Amniotic epithelial cell (primary cell): ENCODE measurements at regions not wholly inside any gene's neighbourhood (a gene's known extent, or its start where the extent isn't known, plus 50 kb on each side); places are given as distances from the start of the nearest gene placed in this dataset.
"Not testable (repeated sequence)": the region's sequence is repeated elsewhere in the genome, so short reads cannot be mapped to it uniquely, and the experiment has no call there.

Source experiments
- DNase-seq: peaks from one replicate; pipeline ENCODE4 v3.0.0-alpha.2; 2010; ENCODE audit warnings: low read depth

DNA sequence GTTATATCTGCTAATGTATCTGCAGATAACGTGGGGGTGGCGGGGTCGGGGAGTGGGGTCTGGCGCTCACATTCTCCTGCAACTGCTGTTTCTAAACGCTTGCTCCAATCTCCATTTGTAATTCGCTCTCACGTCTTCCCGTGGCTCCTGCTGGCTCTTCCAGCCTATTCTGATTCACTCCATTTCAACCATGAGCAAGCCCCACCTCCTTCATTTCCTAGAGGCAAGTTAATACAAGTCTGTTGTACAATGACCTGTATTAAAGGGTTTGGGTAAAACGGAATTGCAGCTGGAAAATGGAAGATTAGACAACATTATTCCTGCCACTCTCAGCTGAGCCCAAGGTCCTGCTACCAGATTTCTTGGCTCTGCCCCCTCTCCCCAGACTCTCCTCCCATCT, 132.3 kb downstream of the CSNK2A3 start:
- no peak for DNase-seq

DNA sequence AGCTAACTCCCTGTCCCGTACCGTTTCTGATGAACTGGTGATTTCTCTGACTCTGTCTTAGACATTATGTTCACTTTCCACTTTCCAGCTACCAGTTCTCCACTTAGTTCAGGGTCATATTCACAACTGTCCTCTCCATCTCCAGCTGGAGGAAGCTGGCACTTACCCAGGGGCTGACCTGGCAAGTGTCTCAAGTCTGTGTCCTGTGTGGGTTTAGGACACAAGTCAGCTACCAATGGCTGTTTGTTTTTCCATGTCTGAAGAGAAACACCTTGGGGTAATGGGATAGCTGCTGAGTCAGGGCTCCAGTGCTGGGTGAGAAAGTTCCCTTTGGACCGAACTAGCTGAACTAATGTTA, 134.4 kb downstream of the CSNK2A3 start:
- DNase-seq: no peak

DNA sequence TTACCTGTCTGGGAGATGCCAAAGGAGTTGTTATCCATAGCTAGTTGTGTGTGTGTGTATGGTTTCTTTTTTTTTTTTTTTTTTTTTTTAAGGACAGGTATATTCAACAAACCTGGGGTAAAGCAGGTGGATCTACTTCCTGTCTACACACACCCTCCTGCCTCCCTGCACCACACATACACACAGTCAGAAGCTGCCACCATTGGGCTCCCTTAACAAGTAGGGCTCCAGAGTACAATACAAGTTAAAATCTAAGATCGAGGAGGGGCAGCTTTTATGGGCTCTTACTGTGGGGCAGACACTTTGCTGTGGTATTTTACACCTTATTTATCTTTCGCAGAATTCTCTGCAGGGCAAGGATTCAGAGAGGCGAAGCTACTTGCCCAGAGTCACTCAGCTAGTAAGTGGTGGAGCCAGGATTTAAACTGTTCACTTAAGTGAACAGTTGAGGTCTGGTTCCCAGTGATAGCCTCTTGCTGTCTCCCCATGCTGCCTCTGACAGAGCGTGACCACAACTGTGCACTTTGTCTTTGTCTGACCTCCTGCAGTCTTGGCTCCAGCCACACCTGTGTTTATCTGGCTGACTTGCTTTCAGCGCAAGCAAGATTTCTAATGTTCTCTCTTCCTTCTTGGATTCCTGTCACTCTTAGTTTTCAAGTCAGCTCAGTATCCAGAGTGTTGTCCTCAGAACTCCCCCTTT, 135.0 kb downstream of the CSNK2A3 start:
- DNase-seq: no peak

DNA sequence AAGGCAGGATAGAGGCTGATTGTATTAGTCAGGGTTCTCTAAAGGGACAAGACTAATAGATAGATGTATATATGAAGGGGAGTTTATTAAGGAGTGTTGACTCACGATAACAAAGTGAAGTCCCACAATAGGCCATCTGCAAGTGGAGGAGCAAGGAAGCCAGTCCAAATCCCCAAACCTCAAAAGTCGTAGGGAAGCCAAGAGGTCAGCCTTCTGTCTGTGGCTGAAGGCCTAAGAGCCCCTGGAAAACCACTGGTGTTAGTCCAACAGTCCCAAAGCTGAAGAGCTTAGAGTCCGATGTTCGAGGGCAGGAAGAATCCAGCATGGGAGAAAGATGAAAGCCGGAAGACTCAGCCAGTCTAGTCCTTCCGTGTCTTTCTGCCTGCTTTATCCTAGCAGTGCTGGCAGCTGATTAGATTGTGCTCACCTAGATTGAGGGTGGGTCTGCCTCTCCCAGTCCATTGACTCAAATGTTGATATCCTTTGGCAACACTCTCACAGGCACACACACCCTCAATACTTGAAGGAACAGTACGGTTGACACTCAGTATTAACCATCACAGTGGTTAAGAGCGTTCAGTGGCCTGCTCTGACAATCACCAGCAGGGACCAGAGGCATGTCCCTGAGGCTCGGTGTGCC, 135.6 kb downstream of the CSNK2A3 start:
- DNase-seq: no peak

DNA sequence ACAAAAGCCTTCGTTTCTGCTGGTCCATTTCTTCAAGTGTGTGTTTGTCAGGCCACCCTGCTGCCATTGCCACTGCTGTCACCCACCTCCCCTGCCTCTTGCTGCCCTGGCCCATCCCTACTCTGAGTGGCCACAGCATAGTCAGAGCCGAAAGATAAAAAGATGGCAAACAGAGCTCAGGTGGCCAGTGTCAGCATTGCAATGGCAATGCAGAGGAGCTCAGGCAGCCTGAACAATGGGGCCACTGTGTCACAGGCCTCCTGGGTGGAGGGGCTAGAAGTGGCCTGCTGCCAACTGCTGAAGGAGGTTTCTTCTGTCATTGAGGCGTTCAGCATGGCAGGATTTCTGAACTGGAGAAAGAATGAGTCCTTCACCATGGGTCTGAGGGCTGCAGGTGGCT, 137.1 kb downstream of the CSNK2A3 start:
- DNase-seq: no peak

DNA sequence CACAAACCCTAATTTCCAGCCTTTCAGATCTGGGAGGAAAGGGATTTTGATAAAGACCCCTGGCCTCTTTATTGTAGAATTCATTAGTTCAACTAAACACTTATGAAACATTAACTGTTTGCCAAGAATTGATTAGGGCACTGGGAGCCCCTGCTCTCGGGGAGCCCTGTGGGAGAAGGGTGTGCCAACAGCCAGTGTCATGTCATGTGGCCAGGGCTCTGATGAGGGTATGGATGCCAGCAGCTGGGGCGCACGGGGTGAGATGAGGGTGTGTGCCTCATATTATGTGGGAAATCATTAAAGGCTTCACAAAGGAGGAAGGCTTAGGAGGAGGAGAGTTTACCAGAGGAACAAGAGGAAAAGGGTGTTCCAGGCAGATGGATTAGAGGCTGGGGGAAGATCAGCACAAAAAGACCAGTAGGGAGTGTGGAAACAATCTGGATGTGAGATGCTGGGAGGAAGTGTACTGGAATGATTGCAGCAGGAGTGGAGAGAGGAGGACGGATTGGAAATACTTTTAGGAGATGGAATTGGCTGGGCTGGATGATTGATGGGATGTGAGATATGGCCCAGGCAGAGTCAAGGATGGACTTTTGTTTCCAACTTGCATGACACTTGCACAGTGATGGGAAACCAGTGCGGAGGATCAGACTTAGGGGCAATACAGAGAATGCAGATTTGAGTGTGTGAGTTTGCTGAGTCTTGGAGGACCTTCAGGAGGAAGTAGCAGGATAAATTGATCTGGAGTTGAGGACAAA, 137.8 kb downstream of the CSNK2A3 start:
- no peak for DNase-seq

DNA sequence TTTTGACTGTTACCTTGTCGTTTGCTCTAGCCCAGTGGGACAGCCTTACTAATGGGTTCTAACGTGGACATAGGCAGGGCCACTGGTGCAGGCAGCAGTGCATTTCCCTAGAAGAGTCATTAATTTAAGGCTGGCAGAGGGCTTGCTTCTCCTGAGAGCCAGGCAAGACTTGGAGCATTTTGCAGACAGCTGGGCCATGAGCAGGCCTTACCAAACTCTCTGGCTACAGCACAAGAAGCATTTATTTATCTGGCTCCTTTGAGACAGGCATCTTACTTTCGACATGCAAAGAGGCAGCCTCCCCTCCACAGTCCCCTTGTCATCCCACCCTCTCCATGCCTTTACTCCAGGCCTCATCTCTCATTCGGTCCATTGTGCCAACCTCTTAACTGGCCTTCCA, 139.9 kb downstream of the CSNK2A3 start:
- no peak for DNase-seq

DNA sequence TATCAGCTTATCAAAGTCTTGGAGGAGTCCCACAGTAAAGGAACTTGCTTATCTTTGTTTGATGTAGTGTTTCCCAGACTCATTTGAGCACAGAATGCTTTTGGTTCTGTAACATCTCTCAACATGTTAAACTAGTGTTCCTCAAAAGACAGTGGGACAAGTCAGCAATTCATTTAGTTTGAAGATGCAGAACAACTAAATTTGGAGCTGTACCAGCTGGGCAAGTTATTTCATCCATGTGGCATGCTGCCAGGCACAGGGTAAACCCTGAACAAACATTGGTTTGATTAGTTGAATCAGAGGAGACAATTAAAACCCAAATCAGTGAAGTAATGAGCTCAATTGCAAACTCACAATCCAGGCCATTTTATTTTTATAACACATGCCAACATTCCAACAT, 141.2 kb downstream of the CSNK2A3 start:
- no peak for DNase-seq

DNA sequence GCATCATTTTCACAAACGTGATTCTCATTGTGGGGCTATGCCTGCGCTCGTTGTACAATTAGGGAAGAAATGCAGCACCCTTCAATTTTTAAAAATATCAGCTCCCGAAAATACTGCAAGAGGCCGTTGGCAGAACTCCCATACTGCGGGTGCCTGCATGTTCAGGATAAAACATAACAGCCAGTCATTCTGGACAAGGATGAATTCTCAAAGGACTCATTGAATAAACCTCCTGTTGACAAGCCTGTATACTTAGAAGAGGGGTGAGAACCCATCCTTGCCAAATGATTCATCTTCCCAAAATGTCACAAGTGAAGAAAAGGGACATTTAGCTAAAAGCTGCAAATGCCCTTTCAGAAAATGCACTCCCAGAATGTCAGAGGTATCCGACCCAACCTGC, 141.9 kb downstream of the CSNK2A3 start:
- DNase-seq: no peak

DNA sequence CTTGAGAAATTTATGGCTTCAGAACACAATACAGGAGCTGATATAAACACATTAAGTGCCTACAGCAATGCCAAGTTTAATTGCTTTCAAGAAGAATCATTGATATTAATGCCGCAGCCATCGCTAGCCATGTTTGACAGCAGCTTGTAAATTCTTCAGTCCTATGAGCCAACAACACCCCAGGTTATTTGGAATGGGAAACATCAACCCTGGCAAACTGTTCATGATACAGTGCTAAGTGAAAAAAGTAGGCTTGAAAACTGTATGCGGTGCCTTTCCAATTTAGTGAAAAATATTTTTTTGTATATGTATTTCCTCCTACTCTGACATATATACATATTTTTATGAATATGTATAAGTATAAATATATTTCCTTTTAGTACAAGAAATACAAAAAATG, 142.6 kb downstream of the CSNK2A3 start:
- no peak for DNase-seq

DNA sequence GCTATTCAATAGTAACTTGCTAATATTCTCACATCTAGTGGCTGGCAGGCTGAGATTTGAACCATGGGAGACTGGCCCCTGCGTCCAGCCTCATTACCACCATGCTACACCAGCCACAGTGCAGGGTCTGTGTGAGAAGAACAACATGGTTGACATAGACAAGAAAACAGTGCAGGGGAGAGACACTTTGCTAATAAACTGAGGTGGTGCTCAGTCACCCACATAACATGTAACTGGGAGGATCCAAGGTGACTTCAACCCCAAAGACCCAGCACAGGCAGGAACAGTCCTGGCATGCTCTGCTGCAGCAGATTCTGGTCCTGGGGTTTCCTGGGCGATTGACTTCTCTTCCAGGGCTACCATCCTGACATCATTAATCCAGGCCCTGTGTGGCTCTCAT, 143.1 kb downstream of the CSNK2A3 start:
- DNase-seq: no peak

DNA sequence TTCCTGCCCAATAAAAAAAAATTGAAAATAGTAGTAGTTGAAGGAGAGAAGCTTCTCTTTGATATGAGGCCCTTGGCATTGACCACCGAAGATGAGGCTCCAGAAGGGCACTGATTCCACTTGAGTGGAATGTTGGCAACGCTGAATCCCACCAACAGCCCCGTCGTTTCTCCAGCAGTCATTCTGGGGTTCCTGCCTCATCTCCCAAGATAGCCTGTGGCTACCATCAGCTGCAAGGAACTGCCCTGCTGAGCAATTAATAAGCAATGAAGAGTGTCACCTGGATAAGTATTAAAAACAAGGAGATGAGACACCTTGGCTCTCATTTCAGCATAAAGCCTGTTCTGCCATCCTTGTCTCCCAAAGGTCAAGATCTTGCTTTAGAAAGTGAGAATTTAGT, 144.1 kb downstream of the CSNK2A3 start:
- no peak for DNase-seq

DNA sequence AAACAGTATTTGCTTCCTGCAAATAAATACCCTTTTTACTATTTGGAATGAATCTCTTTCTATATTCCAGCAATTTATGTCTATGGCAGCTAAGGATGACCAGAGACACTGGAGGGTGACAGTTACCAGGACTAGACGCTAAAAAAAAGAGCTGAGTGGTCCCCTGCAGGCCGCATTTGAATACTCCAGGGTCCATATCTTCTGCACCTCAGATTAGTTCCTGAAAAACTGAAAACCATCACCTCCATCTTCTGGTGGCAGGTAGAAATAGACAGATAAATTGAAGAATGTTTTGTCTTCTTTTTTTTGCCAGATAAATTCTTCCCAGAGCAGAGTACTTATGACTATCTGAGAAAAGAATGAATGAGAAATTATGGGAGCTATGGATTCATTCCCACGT, 145.6 kb downstream of the CSNK2A3 start:
- DNase-seq: no peak

DNA sequence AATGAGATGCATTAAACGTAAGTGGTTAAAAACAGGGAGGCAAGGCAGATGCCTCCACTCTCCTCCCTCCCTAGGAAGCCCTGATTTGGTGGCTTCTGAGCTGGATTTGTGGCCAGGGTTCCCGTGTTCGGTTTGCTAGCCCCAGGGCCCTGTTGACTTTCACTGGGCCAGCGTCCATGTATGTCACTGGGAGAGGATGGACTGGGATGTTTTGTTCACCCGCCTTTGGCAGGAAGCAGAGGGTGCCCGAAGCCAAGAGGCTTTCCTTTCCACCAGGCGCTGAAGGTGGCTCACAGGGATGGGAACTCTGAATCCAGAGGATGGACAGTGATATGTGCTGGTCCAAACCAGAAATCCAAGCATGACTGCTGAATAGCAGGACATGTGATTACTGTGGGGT, 146.6 kb downstream of the CSNK2A3 start:
- DNase-seq: no peak

DNA sequence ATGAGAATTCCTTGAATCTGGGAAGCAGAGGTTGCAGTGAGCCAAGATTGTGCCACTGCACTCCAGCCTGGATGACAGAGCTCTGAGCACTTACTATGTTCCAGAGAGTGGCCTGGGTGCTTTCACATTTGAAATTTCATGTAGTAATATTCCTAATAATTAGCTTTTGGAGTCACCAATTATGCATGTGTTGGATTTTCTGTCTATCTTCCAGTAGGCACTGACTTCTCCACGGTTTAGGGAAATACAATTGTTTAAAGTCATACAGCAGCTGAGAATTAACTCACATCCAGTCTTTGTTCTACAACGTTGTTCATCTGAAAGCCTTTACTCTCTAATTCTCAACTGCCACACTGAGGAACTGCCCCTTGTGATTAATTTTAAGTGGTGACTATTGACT, 150.2 kb downstream of the CSNK2A3 start:
- DNase-seq: no peak

DNA sequence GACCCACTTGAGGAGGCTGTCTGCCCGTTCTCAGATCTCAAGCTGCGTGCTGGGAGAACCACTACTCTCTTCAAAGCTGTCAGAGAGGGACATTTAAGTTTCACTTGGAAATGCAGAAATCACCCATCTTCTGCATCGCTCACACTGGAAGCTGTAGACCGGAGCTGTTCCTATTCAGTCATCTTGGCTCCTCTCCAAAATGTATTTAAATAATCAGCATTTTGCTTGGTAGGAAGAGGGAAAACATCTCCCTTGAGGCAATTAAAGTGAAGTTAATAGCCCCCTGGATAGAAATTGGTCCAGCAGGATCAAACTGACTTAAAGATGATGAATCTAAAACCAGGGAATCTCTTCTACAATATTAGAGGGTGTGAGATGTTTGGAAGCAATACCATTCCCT, 151.7 kb downstream of the CSNK2A3 start:
- not testable (repeated sequence) for DNase-seq

DNA sequence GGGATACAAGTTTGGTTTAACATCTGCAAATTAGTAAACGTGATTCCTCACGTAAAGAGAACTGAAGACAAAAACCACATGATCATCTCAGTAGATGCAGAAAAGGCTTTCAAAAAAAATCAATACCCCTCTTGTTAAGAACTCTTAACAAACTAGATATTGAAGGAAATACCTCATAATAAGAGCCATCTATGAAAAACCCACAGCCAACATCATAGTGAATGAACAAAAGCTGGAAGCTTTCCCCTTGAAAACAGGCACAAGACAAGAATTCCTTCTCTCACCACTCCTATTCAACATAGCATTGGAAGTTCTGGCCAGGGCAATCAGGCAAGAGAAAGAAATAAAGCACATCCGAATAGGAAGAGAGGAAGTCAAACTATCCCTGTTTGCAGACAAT, 160.5 kb downstream of the CSNK2A3 start:
- no peak for DNase-seq

DNA sequence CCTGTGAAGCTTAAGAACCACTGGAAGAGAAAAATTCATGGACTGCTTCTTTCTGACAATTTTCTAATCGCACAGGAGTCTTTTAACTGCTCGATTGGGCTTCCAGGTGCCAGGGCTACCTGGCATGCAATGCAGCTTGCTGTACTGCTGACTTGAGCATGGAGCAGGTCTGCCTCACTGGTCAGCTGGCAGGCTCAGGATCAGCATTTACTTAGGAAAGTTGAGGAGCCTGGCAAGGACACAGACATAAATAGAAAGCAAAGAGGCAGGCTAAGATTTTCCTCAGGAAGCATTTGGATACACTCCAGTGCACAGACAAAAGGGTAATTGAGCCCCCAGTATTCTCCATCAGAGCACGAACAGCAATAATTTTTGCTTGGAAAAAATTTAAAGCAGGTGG, 163.5 kb downstream of the CSNK2A3 start:
- DNase-seq: no peak

DNA sequence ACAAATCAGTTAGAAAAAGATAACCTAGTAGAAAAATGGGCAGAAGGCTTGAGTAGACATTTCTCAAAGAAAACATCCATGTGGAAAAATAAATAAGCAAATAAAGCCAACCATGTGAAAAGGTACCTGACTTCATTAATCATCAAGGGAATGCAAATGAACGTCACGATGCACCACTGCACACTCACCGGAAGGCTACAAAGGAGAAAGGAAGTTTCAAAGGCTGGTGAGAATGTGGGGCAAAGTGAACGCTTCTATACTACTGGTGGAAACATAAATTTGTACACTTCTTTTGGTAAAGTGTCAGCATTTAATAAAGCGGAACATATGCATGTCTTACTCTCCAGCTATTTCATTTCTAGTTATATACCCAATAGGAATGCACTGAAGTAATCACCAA, 166.8 kb downstream of the CSNK2A3 start:
- no peak for DNase-seq

DNA sequence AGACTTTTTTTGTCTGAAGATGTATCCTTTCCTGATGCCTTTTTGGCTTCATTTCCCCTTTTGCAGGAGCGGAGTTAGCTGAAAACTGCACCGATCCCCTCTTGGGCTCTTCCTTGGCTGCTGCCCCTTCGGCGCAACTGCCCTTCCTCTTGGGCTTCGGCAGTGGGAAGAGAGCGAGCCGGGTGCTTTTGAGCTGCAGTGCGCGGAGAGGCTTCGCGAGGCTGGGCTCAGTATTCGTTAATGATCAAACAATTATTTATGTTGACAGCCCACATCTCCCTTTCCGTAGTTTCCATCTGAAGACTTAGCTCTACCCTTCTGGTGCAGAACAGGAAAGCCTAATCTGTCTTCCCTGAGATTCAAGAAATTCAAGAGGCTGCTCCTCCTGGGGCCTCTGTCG, 170.8 kb downstream of the CSNK2A3 start:
- DNase-seq: no peak

DNA sequence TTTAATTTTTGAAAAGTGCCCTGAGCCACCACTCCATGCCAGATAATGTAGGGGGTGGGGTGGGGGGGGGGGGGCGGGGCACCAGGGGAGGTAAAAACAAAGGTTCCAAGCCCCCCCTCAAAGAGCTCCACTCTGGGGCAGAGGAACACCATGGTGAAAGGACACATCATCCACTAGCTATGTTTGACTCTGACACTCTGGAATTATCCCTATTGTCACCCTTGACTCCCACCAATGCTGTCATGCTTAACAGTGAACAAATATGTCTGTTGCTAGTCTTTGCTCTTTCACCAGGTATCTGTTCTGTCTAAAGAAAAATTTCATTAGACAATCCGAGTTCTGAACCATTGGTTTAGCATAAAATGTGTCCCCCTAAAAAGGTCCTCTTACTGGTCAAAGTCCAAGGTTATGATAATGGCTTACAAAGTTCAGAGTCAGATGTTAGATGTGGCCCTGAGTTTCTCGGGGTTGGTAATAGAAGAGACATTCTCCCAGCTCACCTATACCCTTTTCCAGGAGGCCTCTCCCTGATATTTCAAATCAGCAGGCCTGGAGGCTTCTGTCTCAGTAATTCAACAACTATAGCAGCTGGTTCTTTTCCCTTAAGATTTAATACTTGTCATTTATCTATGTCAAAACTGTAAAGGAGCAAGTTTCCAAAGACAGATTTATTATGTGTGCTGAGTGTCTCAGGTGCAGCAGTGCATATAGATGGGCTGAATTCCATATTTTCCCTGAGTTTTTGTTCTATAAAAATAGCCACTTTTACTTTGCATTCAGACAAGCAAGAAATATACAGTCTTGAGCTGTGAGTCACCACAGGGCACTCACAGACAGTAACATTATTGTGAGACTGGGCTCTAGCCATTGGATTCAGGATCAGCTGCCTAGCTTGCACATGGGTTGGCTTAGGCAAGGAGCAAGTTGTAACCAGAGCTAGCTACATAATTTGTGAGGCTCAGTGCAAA, 174.1 kb downstream of the CSNK2A3 start:
- peak; percentile 48 for DNase-seq

DNA sequence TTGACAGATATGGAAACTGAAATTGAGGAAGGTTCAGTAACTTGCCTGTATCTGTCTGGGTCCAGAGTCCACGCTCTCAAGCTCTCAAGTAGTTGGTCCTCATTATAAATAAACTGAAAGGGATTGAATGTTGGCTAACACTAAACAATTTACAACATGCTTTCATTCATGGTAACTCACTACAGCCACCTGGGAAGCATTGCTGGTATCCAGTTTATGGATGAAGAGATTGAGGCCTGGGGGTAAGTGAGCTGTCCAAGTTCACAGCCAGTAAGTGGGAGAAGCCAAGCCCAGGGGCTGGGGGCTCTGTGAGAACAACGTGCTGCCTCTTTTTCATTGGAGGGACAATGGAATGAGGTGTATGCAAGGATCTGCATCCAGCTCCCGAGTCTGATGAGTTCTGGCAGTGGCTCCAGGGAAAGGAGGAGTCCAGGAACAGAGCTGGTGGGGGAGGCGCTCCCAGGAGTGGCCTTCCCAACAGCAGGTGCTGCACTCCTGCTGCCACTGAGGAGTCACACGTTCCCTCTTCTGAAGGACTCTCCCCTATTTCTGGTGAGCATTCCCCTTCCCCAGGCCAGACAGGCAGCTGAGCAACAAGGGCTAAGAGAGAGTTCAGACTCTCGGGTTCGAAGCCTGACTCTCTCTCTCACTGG, 175.8 kb downstream of the CSNK2A3 start:
- no peak for DNase-seq
